SK-N-MC (cell line): ENCODE measurements at regions not wholly inside any gene's neighbourhood (a gene's known extent, or its start where the extent isn't known, plus 50 kb on each side); places are given as distances from the start of the nearest gene placed in this dataset.

Experiments
- DNase-seq: peaks from one replicate; pipeline ENCODE4 v3.0.0-alpha.2; 2011; ENCODE audit warnings: low read depth, low spot score
- H3K27ac ChIP-seq: fragments of 200-600 bp; sonication (generic); 2 replicates; pipeline ENCODE4 v1.5.1; 2016; ENCODE audit warnings: mixed run types
- H3K36me3 ChIP-seq: fragments of 200-600 bp; sonication (generic); 2 replicates; pipeline ENCODE4 v1.6.1; 2017; ENCODE audit warnings: antibody characterized with exemption, low read length, mixed read lengths; ENCODE audit not compliant: insufficient read depth
- H3K4me3 ChIP-seq: fragments of 200-600 bp; sonication (generic); 2 replicates; pipeline ENCODE4 v1.5.1; 2016
- H3K9ac ChIP-seq: fragments of 200-600 bp; sonication (generic); 2 replicates; pipeline ENCODE4 v1.8.0; 2017; ENCODE audit warnings: mixed run types, mixed read lengths; ENCODE audit not compliant: insufficient read length
- H3K9me3 ChIP-seq: fragments of 200-600 bp; sonication (generic); 2 replicates; pipeline ENCODE4 v1.6.1; 2017; ENCODE audit warnings: low read depth, mild to moderate bottlenecking, antibody characterized with exemption, low read length, moderate library complexity, mixed read lengths
- EZH2 ChIP-seq: fragments of 200-600 bp; sonication (generic); IDR thresholded peaks from one replicate; pipeline ENCODE4 v1.6.1; 2017; ENCODE audit warnings: antibody characterized with exemption
- FOXP2 ChIP-seq: optimal IDR thresholded peaks from 2 replicates; pipeline ENCODE3; 2011; ENCODE audit warnings: mild to moderate bottlenecking, moderate library complexity; ENCODE audit not compliant: insufficient read depth; ENCODE audit errors: extremely low read length, control extremely low read depth
- POLR2AphosphoS5 ChIP-seq: IDR thresholded peaks from 2 replicates; pipeline ENCODE4 v1.6.1; 2012; ENCODE audit warnings: mild to moderate bottlenecking, low read depth, low read length, borderline replicate concordance

DNA sequence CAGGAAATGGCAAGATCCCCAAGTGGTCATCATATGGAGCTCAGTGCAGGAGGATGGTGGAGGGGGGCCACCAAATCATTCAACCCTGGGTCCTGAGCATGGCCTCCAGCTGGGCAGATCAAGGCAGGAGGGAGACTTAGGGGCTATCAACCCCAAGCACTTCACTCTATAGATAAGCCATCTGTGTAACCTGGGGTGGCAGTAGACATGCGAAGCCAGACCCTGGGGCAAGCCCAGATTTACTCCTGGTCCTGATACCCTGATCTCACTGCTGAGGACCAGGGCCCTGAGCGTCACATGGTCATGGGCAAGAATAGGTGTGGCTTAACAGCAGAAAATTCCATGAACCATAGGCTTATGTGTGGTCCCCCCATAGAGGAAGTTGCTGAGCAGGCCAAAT is 173.0 kb upstream of the ADCY1 start:
- no peak overlapping the region for H3K27ac ChIP-seq
- TF ChIP-seq POLR2AphosphoS5 (no peak), FOXP2 (no peak), EZH2 (no peak)

DNA sequence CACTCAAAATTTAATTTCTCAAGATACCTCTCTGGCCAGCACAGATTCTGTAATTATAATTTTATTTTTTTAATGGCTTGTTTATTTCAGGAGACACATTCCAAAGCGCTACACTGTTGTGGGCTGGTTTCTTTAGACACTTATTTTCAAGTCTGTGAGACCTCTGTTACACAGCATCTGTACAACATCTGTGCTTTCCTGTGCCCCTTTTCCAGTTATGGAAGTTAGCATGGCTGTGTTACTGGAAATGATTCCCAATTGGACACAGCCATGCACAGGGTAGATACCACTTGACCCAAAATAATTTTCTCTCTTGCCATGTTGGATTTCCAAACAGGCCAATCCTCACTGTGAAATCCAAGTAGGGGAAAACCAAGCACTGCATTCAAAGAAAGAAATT is 172.3 kb upstream of the ADCY1 start:
- DNase-seq, result no peak
- TF ChIP-seq FOXP2, result no peak
- no peak for TF ChIP-seq POLR2AphosphoS5
- TF ChIP-seq EZH2, result no peak
- Histone ChIP-seq H3K27ac (no peak overlapping the region), H3K36me3 (no peaks in the 10 kb centered on the region), H3K9ac (no peak overlapping the region), H3K4me3 (no peak overlapping the region), H3K9me3 (no peaks in the 10 kb centered on the region)

More for the DNA sequence above, 173.0 kb upstream of the ADCY1 start:
- Histone ChIP-seq H3K9me3 (no peaks in the 10 kb centered on the region), H3K4me3 (no peak overlapping the region), H3K9ac (no peak overlapping the region), H3K36me3 (no peaks in the 10 kb centered on the region)
- no peak for DNase-seq

DNA sequence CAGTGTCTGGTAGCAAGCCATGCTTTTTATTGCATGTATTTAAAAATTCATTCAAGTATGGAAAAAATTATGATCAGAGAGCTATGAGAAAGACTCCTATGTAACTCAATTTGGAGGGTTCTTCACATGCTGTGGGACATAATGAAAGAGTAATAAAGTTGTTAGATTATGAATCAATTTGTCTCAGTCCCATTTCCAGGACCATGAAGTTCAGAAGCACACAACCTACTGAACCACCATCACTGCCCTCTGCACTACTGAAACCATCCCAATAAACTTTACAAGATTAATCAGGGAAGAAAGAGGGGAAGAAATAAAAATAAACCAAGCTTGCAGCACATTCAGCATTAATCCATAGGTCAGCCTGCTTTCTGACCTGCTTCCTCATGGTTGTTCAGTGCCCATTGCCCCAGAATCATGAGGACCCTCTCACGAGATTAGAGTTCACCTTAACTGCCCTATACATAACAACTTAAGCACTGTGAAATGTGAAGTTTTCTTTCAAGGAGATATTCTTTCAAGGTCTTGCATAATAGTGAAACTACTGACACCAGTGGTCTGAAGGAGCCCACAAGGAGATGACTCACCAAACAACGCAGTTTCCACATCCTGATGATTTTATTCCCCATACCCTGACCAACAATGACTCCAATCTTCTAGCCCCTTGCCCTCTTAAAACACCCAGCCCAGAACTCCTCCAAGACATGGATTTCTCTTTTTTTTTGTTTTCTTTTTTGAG is 171.5 kb upstream of the ADCY1 start:
- TF ChIP-seq FOXP2, result no peak
- TF ChIP-seq EZH2, result no peak
- TF ChIP-seq POLR2AphosphoS5, result no peak
- no peak overlapping the region for H3K9ac ChIP-seq
- no peaks in the 10 kb centered on the region for H3K9me3 ChIP-seq
- no peak overlapping the region for H3K4me3 ChIP-seq
- DNase-seq, result no peak
- H3K27ac ChIP-seq, result no peak overlapping the region
- no peaks in the 10 kb centered on the region for H3K36me3 ChIP-seq

DNA sequence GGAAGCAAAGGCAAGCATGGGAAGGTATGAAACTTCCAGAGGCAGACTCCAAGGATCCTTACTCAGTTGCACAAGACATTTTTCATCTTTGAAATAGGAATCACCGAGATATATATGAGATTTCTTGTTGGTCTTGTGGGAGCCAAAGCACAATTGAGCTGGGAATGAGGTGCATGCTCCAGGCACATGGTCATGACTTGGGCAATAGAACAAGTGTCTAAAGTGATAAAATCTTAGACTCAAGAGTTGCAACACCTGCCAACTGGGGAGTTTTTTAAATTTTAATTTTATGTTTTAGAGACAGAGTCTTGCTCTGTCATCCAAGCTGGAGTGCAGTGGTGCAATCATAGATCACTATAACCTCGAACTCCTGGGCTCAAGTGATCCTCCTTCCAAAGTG is 169.5 kb upstream of the ADCY1 start:
- Histone ChIP-seq H3K4me3 (no peak overlapping the region), H3K36me3 (no peaks in the 10 kb centered on the region), H3K27ac (no peak overlapping the region), H3K9me3 (no peaks in the 10 kb centered on the region), H3K9ac (no peak overlapping the region)
- TF ChIP-seq POLR2AphosphoS5 (no peak), EZH2 (no peak), FOXP2 (no peak)
- DNase-seq, result no peak

DNA sequence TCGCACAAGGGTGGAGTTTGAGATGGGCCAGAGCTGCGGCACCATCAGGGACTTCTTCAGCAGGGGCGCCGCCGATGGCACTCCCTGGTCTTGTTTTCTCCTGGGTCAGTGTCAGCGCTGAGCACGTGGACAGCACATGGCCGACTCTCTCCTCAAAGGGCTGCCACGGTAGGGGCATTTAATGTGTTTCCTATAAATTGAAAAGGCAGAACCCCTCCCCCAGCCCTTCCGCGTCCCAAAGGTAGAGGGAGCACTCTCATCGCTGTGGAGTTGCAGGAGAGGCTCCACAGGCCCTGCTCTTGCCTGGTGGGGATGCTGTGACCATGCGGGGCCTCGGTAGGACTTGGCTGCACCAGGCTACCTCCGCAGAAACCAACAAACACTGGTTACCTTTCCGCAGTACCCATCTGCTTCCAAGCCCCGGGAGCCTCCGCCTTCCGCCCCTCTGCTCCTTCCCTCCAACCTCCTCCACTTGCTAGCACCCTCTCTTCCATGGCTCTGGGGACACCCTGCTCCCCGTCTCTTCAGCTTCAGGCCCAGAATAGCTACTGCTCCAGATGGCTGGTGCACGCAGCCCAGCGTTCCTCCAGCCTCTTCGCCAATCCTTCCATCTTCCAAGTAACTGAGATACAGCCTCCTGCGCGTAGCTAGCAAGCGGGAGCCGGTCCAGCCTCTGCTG is 166.3 kb upstream of the ADCY1 start:
- no peak for DNase-seq
- TF ChIP-seq EZH2, result no peak
- no peak for TF ChIP-seq POLR2AphosphoS5
- TF ChIP-seq FOXP2, result no peak
- no peaks in the 10 kb centered on the region for H3K9me3 ChIP-seq

DNA sequence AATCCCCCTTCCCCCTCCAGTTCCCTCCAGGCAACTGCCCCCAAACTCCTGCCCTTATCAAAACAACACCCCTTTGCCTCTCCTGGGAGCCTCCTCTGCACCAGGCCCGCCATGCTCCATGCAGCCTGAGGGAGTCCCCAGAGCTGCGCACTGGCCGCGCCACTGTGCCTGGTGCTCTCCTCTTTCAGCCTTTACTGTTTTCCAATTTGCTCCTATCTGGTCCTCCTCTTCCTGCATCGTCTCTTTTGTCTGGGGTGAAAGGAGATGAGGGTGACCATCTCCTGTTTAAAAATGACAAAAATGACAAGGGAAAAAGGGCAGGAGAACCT is 165.8 kb upstream of the ADCY1 start:
- DNase-seq, result no peak
- H3K36me3 ChIP-seq, result no peaks in the 10 kb centered on the region
- H3K9me3 ChIP-seq, result no peaks in the 10 kb centered on the region
- no peak overlapping the region for H3K27ac ChIP-seq
- H3K9ac ChIP-seq, result no peak overlapping the region
- TF ChIP-seq FOXP2 (no peak), EZH2 (no peak), POLR2AphosphoS5 (no peak)
- no peak overlapping the region for H3K4me3 ChIP-seq

More for the DNA sequence above, 166.3 kb upstream of the ADCY1 start:
- Histone ChIP-seq H3K9ac (no peak overlapping the region), H3K27ac (no peak overlapping the region), H3K36me3 (no peaks in the 10 kb centered on the region), H3K4me3 (no peak overlapping the region)

DNA sequence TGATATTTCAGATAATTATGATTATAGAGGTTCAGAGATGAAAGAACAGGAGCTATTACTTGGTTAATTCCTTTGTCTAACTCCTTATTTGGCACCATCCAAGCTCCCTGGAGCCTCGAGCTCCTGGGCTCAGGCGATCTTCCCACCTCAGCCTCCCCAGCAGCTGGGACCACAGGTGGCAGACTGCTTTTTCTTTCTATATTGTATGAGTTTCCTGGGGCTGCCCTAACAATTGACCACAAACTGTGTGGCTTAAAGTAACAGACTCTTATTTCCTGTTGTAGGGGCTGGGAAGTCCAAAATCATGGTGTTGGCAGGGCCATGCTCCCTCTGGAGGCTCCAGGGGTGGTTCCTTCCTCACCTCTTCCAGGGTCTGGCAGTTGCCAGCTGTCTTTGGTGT is 163.3 kb upstream of the ADCY1 start:
- no peak for DNase-seq
- Histone ChIP-seq H3K9me3 (no peaks in the 10 kb centered on the region), H3K9ac (no peak overlapping the region), H3K27ac (no peak overlapping the region), H3K4me3 (no peak overlapping the region), H3K36me3 (no peaks in the 10 kb centered on the region)
- TF ChIP-seq FOXP2 (no peak), EZH2 (no peak), POLR2AphosphoS5 (no peak)

DNA sequence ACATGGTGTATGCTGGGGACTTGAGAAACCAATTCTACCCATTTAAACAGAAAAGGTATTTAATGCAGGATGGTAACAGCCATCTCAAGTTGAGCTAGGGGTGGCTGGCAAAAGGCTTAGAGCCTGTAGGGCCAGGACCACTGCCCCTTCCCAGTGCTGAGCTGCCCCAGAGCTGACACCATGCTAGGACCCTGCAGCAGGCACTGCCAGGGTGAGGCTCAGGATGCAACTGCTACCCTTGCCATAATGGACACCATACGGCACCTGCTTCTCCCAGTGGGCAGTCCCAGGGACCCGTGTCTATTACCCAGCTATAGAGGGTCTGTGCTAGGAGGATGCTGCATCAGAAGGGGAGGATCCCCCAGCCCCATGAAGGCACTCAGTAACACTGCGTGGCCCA is 160.7 kb upstream of the ADCY1 start:
- TF ChIP-seq FOXP2, result no peak
- TF ChIP-seq POLR2AphosphoS5, result no peak
- TF ChIP-seq EZH2, result no peak
- H3K4me3 ChIP-seq, result no peak overlapping the region
- no peaks in the 10 kb centered on the region for H3K9me3 ChIP-seq
- no peaks in the 10 kb centered on the region for H3K36me3 ChIP-seq
- no peak overlapping the region for H3K27ac ChIP-seq
- no peak overlapping the region for H3K9ac ChIP-seq
- no peak for DNase-seq

DNA sequence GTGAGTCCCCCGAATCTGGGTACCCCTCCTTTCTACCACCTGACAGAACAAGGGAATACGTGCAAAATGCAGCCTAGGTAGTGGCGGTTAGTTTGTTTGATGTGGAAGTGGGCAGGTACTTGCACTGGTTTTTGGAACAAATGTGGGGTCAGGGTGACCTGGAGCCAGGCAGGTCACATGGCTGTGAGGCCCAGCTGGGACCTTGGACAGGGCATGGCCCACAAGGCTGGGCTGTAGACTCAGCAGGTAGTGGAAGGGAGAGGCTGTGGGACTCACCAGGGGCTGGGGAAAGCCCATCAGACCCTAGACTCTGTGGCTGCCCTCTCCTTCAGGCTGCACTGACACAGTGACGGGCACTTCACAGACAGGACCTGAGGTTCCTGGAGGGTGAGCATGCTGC is 159.9 kb upstream of the ADCY1 start:
- H3K9me3 ChIP-seq, result no peaks in the 10 kb centered on the region
- H3K4me3 ChIP-seq, result no peak overlapping the region
- H3K9ac ChIP-seq, result no peak overlapping the region
- DNase-seq, result no peak
- no peak overlapping the region for H3K27ac ChIP-seq
- no peak for TF ChIP-seq EZH2
- TF ChIP-seq FOXP2, result no peak
- TF ChIP-seq POLR2AphosphoS5, result no peak
- H3K36me3 ChIP-seq, result no peaks in the 10 kb centered on the region
